ENCODE measurements at regions not wholly inside any gene's neighbourhood (a gene's known extent, or its start where the extent isn't known, plus 50 kb on each side); places are given as distances from the start of the nearest gene placed in this dataset.

- TF ChIP-seq, protein P1, sequence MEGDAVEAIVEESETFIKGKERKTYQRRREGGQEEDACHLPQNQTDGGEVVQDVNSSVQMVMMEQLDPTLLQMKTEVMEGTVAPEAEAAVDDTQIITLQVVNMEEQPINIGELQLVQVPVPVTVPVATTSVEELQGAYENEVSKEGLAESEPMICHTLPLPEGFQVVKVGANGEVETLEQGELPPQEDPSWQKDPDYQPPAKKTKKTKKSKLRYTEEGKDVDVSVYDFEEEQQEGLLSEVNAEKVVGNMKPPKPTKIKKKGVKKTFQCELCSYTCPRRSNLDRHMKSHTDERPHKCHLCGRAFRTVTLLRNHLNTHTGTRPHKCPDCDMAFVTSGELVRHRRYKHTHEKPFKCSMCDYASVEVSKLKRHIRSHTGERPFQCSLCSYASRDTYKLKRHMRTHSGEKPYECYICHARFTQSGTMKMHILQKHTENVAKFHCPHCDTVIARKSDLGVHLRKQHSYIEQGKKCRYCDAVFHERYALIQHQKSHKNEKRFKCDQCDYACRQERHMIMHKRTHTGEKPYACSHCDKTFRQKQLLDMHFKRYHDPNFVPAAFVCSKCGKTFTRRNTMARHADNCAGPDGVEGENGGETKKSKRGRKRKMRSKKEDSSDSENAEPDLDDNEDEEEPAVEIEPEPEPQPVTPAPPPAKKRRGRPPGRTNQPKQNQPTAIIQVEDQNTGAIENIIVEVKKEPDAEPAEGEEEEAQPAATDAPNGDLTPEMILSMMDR (IDR thresholded peaks at IDR 0.05; ENCODE audit: insufficient read depth, missing control alignments) = no peak
- FAIRE-seq = no peak
- no peak for DNase-seq (ENCODE audit: insufficient read length, low spot score)
These were observed 98.5 kb upstream of the PKDCC start for GRCh38 chr2:41949091-41949882.

DNA sequence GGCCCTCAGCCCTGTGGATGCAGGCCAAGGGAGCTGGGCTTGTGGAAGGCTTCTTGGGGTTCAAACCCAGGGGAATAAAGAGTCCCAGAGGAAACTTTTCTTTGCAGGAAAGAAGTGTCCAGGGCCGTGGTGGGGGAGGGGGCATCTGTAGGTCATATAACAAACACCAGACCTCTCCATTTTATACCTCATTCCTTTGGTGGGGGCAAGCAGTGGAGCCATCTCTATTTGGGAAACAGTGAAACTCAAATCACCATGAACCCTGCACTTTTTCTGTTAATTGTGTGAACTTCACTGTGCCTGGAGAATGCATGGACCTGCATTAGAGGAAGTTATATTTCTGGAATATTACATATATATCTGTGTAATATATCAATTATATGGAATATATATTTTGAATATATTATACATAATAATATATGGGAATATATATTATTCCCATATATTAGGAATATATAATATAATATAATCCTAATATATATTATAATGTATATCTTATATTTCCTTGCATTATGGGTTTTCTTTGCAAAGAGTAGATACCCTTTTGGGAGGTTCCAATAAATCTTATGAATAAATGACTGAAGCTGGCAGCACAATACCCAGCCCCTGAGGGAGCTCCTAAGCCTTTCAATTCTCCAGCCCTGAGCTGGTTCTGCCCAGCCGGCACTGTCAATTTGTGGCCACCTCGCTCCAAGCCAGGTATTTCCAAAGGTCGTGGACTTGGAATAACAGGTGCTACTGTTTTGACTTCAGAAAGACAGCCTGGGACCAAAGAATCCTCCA, 97.7 kb upstream of the PKDCC start:
- FAIRE-seq = no peak
- no peak for DNase-seq (ENCODE audit: insufficient read length, low spot score)
- TF ChIP-seq, protein P1 (IDR thresholded peaks at IDR 0.05; ENCODE audit: insufficient read depth, missing control alignments) = no peak

DNA sequence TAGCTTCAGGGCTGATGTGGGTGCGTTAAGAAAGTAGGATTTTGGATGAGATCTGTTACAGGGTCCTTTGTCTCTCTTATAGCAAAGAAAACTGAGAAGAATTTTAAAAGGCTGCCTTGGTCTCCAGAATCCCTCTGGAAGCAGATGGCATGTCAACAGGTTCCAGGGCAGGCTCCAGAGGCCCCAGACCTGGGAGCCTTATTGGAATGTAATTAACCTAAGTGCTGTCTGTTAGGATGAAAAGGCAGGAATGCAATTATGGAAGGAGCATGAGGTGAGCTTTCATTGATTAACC, 97.2 kb upstream of the PKDCC start:
- TF ChIP-seq, protein P1 (IDR thresholded peaks at IDR 0.05; ENCODE audit: insufficient read depth, missing control alignments) = no peak
- DNase-seq (ENCODE audit: insufficient read length, low spot score) = no peak
- FAIRE-seq = no peak

DNA sequence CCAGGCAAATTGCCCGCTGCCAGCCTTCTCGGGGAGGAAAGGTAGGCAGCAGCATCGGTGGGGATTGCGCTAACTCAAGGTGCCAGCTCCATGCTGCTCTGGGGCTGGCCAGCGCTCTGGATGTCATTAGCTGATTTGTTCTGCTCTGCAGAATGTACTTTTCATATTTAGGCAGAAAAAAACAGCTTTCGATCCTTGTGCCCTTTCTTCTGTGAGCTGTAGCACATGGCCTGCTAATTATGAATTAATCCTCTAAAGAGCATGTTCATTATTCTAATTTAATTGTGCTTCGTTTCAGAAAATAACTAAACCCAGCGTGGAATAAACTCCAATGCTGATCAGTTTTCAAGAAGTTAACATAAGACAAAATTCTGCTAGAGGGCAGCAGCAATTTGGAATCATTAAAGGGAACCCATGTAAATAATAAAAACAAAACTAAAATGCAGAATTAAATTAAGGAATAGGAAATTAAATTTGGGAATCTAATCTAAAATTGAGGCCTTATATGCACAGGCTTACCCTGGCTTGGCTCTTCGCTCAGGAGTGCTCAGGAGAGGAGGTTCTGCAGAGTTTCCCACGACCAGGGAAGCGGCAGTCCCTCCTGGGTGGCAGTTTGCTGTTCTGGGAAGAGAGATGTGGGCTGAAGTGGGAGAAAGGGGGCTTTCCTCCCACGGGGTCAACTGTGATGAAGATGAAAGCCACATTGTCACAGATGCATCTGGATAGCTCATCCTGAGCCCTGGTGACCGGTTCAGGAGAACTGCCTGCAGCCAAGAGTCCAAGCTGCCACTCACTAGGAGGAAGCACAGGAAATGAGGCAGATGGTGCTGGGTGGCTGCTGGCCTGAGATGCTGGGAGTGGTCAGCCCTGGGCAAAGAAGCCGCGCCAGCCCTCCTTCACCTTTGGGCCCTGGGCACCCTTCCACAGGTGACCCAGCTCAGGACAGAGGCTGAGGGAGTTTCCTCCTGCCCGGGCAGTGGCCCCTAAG, 93.2 kb upstream of the PKDCC start:
- FAIRE-seq (no peak), DNase-seq (ENCODE audit: insufficient read length, low spot score) (no peak)
- TF ChIP-seq, protein P1 (IDR thresholded peaks at IDR 0.05; ENCODE audit: insufficient read depth, missing control alignments) = no peak

GRCh38 chr2:41955316-41956043, 92.3 kb upstream of the PKDCC start:
- no peak for FAIRE-seq
- DNase-seq (ENCODE audit: insufficient read length, low spot score) = no peak
- TF ChIP-seq, protein P1 (IDR thresholded peaks at IDR 0.05; ENCODE audit: insufficient read depth, missing control alignments) = no peak

DNA sequence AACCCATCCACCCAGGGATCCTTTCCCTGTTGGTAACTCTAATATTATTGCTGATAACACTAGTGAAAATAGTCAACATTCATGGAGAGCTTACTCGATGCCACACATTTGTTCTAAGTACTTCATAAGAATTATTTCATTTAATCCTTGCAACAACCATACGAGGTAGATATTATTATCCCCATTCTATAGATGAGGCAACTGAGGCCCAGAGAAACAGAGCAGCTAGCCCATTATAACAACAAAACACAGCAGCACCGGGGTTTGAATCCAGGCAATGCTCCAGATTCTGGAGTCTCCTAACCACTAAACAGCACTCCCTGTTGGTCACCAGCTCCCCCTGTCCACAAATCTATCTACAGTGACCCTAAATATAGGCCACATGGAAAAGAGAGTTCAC, 90.4 kb upstream of the PKDCC start:
- no peak for DNase-seq (ENCODE audit: insufficient read length, low spot score)
- TF ChIP-seq, protein P1 (IDR thresholded peaks at IDR 0.05; ENCODE audit: insufficient read depth, missing control alignments) = no peak
- FAIRE-seq = no peak

All from D721Med (cell line).